Esophagus muscularis mucosa (tissue), 4 donors: ENCODE measurements at regions not wholly inside any gene's neighbourhood (a gene's known extent, or its start where the extent isn't known, plus 50 kb on each side); places are given as distances from the start of the nearest gene placed in this dataset.

Source experiments
- CTCF ChIP-seq, 3 experiments: fragments of 200-600 bp in 2 of 3; fragments of 450-650 bp in 1 of 3; sonication (generic) in 2 of 3; IDR thresholded peaks; one replicate each; pipeline ENCODE4 v1.5.1; 2017 to 2019; ENCODE audit warnings: antibody characterized with exemption in 3 of 3, mild to moderate bottlenecking in 2 of 3, moderate library complexity in 1 of 3
- EP300 ChIP-seq: sonication (generic); formaldehyde crosslinking; IDR thresholded peaks from one replicate; pipeline ENCODE4 v1.6.1; 2017; ENCODE audit warnings: antibody characterized with exemption
- POLR2A ChIP-seq: fragments of 450-650 bp; IDR thresholded peaks from one replicate; pipeline ENCODE4 v1.6.1; 2017; ENCODE audit warnings: antibody characterized with exemption, moderate library complexity, mild to moderate bottlenecking, low read depth
- POLR2AphosphoS5 ChIP-seq, 2 donors: sonication (generic); formaldehyde crosslinking; IDR thresholded peaks; one replicate each; pipeline ENCODE4 v1.6.1; 2017; ENCODE audit warnings: antibody characterized with exemption in 2 of 2

- no peak for TF ChIP-seq POLR2A
- no peak for TF ChIP-seq POLR2AphosphoS5 (IDR thresholded peaks at IDR 0.05)
- no peak for TF ChIP-seq CTCF (IDR thresholded peaks at IDR 0.05)
- TF ChIP-seq EP300: no peak
These were observed 528.4 kb downstream of the COL12A1 start for GRCh38 chr6:74677463-74677862.
